ENCODE measurements at regions not wholly inside any gene's neighbourhood (a gene's known extent, or its start where the extent isn't known, plus 50 kb on each side); places are given as distances from the start of the nearest gene placed in this dataset.

GRCh38 chr4:32503241-32503640 lies 1783.1 kb downstream of the PCDH7 start:
- Histone ChIP-seq H3K27me3 (no peaks in the 10 kb centered on the region), H3K4me1 (no peaks in the 10 kb centered on the region), H3K9me3 (no peaks in the 10 kb centered on the region), H3K27ac (no peak overlapping the region), H3K36me3 (no peaks in the 10 kb centered on the region), H3K4me3 (no peak overlapping the region)
- no peak for ATAC-seq
- no peak for TF ChIP-seq CTCF (IDR thresholded peaks at IDR 0.05 in 4 of 5, conservative IDR thresholded peaks at IDR 0.05 in 1 of 5)
- TF ChIP-seq POLR2A (IDR thresholded peaks at IDR 0.05): no peak
- no peak for DNase-seq
- intact Hi-C loops (cut with DNase I; ENCODE audit: low total_unique reads): no loop called here
- in situ Hi-C loops (cut with MboI; ENCODE audit: low sequenced_read_pairs in 4 of 4): no loop called here

GRCh38 chr4:32506067-32506466 lies 1785.9 kb downstream of the PCDH7 start:
- Histone ChIP-seq H3K4me1 (no peaks in the 10 kb centered on the region), H3K27ac (no peak overlapping the region), H3K27me3 (no peaks in the 10 kb centered on the region), H3K9me3 (no peaks in the 10 kb centered on the region), H3K36me3 (no peaks in the 10 kb centered on the region), H3K4me3 (no peak overlapping the region)
- TF ChIP-seq POLR2A (IDR thresholded peaks at IDR 0.05) (no peak), CTCF (IDR thresholded peaks at IDR 0.05 in 4 of 5, conservative IDR thresholded peaks at IDR 0.05 in 1 of 5) (no peak)
- in situ Hi-C loops (cut with MboI; ENCODE audit: low sequenced_read_pairs in 4 of 4): no loop called here
- DNase-seq (no peak), ATAC-seq (no peak)
- intact Hi-C loops (cut with DNase I; ENCODE audit: low total_unique reads): no loop called here

- no peak for DNase-seq
- intact Hi-C loops (cut with DNase I; ENCODE audit: low total_unique reads): no loop called here
- no peak for ATAC-seq
- Histone ChIP-seq H3K4me3 (no peak overlapping the region), H3K9me3 (no peaks in the 10 kb centered on the region), H3K36me3 (no peaks in the 10 kb centered on the region), H3K27ac (no peak overlapping the region), H3K27me3 (no peaks in the 10 kb centered on the region), H3K4me1 (no peaks in the 10 kb centered on the region)
- in situ Hi-C loops (cut with MboI; ENCODE audit: low sequenced_read_pairs in 4 of 4): no loop called here
- TF ChIP-seq POLR2A (IDR thresholded peaks at IDR 0.05) (no peak), CTCF (IDR thresholded peaks at IDR 0.05 in 4 of 5, conservative IDR thresholded peaks at IDR 0.05 in 1 of 5) (no peak)
Observed at GRCh38 chr4:32519060-32519459, 1798.9 kb downstream of the PCDH7 start.

- no peak for ATAC-seq
- intact Hi-C loops (cut with DNase I; ENCODE audit: low total_unique reads): no loop called here
- no peak for TF ChIP-seq POLR2A (IDR thresholded peaks at IDR 0.05)
- no peak for TF ChIP-seq CTCF (IDR thresholded peaks at IDR 0.05 in 4 of 5, conservative IDR thresholded peaks at IDR 0.05 in 1 of 5)
Observed at GRCh38 chr4:32525420-32525819, 1805.3 kb downstream of the PCDH7 start.

GRCh38 chr4:32544846-32545245 lies 1824.7 kb downstream of the PCDH7 start:
- ATAC-seq: no peak
- H3K4me1 ChIP-seq: no peaks in the 10 kb centered on the region
- H3K4me3 ChIP-seq: no peak overlapping the region
- H3K9me3 ChIP-seq: no peaks in the 10 kb centered on the region
- no peak for DNase-seq
- no peaks in the 10 kb centered on the region for H3K36me3 ChIP-seq
- no peaks in the 10 kb centered on the region for H3K27me3 ChIP-seq
- intact Hi-C loops (cut with DNase I; ENCODE audit: low total_unique reads): no loop called here
- in situ Hi-C loops (cut with MboI; ENCODE audit: low sequenced_read_pairs in 4 of 4): no loop called here
- no peak for TF ChIP-seq CTCF (IDR thresholded peaks at IDR 0.05 in 4 of 5, conservative IDR thresholded peaks at IDR 0.05 in 1 of 5)
- TF ChIP-seq POLR2A (IDR thresholded peaks at IDR 0.05): no peak
- H3K27ac ChIP-seq: no peak overlapping the region

More at GRCh38 chr4:32525420-32525819, 1805.3 kb downstream of the PCDH7 start:
- in situ Hi-C loops (cut with MboI; ENCODE audit: low sequenced_read_pairs in 4 of 4): no loop called here
- no peak overlapping the region for H3K4me3 ChIP-seq
- no peak for DNase-seq
- H3K27ac ChIP-seq: no peak overlapping the region
- no peaks in the 10 kb centered on the region for H3K36me3 ChIP-seq
- no peaks in the 10 kb centered on the region for H3K9me3 ChIP-seq
- no peaks in the 10 kb centered on the region for H3K27me3 ChIP-seq
- H3K4me1 ChIP-seq: no peaks in the 10 kb centered on the region
